Esophagus squamous epithelium (tissue), 5 donors: ENCODE measurements at regions not wholly inside any gene's neighbourhood (a gene's known extent, or its start where the extent isn't known, plus 50 kb on each side); places are given as distances from the start of the nearest gene placed in this dataset.

Source experiments
- DNase-seq: peaks from one replicate; lab custom pipeline; 2025; lab: John Stamatoyannopoulos, UW
- H3K27ac ChIP-seq, 4 donors: fragments of 200-600 bp; sonication (generic); one replicate each; pipeline ENCODE4 v1.5.1; 2016 to 2019; ENCODE audit warnings: mild to moderate bottlenecking in 1 of 4
- H3K27me3 ChIP-seq, 4 donors: fragments of 200-600 bp; sonication (generic); 1 replicate in 3 of 4; 2 replicates in 1 of 4; pipeline versions ENCODE4 v1.5.1 to v1.6.0; 2017 to 2021; ENCODE audit warnings: antibody characterized with exemption in 1 of 4
- H3K36me3 ChIP-seq, 3 donors: fragments of 200-600 bp; sonication (generic); one replicate each; pipeline ENCODE4 v1.5.1; 2016 to 2019
- H3K4me1 ChIP-seq, 3 donors: fragments of 200-600 bp; sonication (generic); one replicate each; pipeline ENCODE4 v1.5.1; 2017 to 2019
- H3K4me3 ChIP-seq, 4 donors: fragments of 200-600 bp; sonication (generic); 1 replicate in 3 of 4; 2 replicates in 1 of 4; pipeline ENCODE4 v1.5.1; 2016 to 2019; ENCODE audit warnings: mild to moderate bottlenecking in 2 of 4, moderate library complexity in 1 of 4
- H3K9me3 ChIP-seq, 3 donors: fragments of 200-600 bp; sonication (generic); one replicate each; pipeline ENCODE4 v1.5.1; 2016 to 2019
- CTCF ChIP-seq, 6 experiments: fragments of 450-650 bp in 4 of 6; fragments of 200-600 bp in 2 of 6; sonication (generic) in 2 of 6; IDR thresholded peaks; one replicate each; pipeline ENCODE4 v1.5.1; 2016 to 2019; ENCODE audit warnings: antibody characterized with exemption in 6 of 6, mild to moderate bottlenecking in 4 of 6, moderate library complexity in 4 of 6
- POLR2A ChIP-seq, 4 donors: fragments of 450-650 bp; IDR thresholded peaks; one replicate each; pipeline ENCODE4 v1.6.1; 2017; ENCODE audit warnings: antibody characterized with exemption in 4 of 4, mild to moderate bottlenecking in 4 of 4, moderate library complexity in 3 of 4
- WGBS, 2 donors: methylation state at CpG; one replicate each; pipeline ENCODE4 v1.1.5; 2018; 5-methylcytosine and 5-hydroxymethylcytosine counted together
- intact Hi-C: fragments of 100-400 bp; cut with DNase I; formaldehyde crosslinking; loops from one replicate; pipeline ENCODE4 v1.15.0; 2022
- donor health status: DM: yes; HTN: yes; CAD: no.

- no peaks in the 10 kb centered on the region for H3K4me1 ChIP-seq
- no peaks in the 10 kb centered on the region for H3K9me3 ChIP-seq
- no peak overlapping the region for H3K27ac ChIP-seq
- H3K36me3 ChIP-seq: no peaks in the 10 kb centered on the region
- 59 to 75% methylated on average over 1 of the region's 1 CpG for WGBS, 2 donors
- H3K27me3 ChIP-seq: no peaks in the 10 kb centered on the region
- no peak overlapping the region for H3K4me3 ChIP-seq
- no peak for DNase-seq
- intact Hi-C loops: no loop called here
- TF ChIP-seq POLR2A (IDR thresholded peaks at IDR 0.05) (no peak), CTCF (IDR thresholded peaks at IDR 0.05) (no peak)
Observed at GRCh38 chr10:105827133-105827532, 1186.0 kb downstream of the SORCS3 start.

- intact Hi-C loops: no loop called here
- H3K27me3 ChIP-seq: no peaks in the 10 kb centered on the region
- DNase-seq: no peak
- no peak overlapping the region for H3K4me3 ChIP-seq
- H3K36me3 ChIP-seq: no peaks in the 10 kb centered on the region
- no peak overlapping the region for H3K27ac ChIP-seq
- no peaks in the 10 kb centered on the region for H3K4me1 ChIP-seq
- no peaks in the 10 kb centered on the region for H3K9me3 ChIP-seq
- WGBS, 2 donors: 68 to 69% methylated on average over 8 of the region's 8 CpGs
- no peak for TF ChIP-seq CTCF (IDR thresholded peaks at IDR 0.05)
- TF ChIP-seq POLR2A (IDR thresholded peaks at IDR 0.05): no peak
Observed at GRCh38 chr10:105807935-105808587, 1167.0 kb downstream of the SORCS3 start.

- Histone ChIP-seq H3K4me3 (no peak overlapping the region), H3K27ac (no peak overlapping the region), H3K9me3 (no peaks in the 10 kb centered on the region), H3K36me3 (no peaks in the 10 kb centered on the region), H3K27me3 (no peaks in the 10 kb centered on the region), H3K4me1 (no peaks in the 10 kb centered on the region)
- intact Hi-C loops: no loop called here
- no peak for TF ChIP-seq CTCF (IDR thresholded peaks at IDR 0.05)
- TF ChIP-seq POLR2A (IDR thresholded peaks at IDR 0.05): no peak
- no peak for DNase-seq
- WGBS, 2 donors: 12 to 39% methylated on average over 2 of the region's 2 CpGs
Observed at GRCh38 chr10:105803206-105803605, 1162.1 kb downstream of the SORCS3 start.

- H3K4me3 ChIP-seq: no peak overlapping the region
- no peak for DNase-seq
- H3K27me3 ChIP-seq: no peaks in the 10 kb centered on the region
- H3K27ac ChIP-seq: no peak overlapping the region
- H3K36me3 ChIP-seq: no peaks in the 10 kb centered on the region
- no peaks in the 10 kb centered on the region for H3K9me3 ChIP-seq
- intact Hi-C loops: no loop called here
- TF ChIP-seq POLR2A (IDR thresholded peaks at IDR 0.05) (no peak), CTCF (IDR thresholded peaks at IDR 0.05) (no peak)
- no peaks in the 10 kb centered on the region for H3K4me1 ChIP-seq
- WGBS, 2 donors: 39 to 55% methylated on average over 1 of the region's 1 CpG
Observed at GRCh38 chr10:105800641-105801040, 1159.6 kb downstream of the SORCS3 start.

- DNase-seq: no peak
- intact Hi-C loops: no loop called here
- no peak overlapping the region for H3K4me3 ChIP-seq
- H3K27ac ChIP-seq: no peak overlapping the region
- H3K27me3 ChIP-seq: no peaks in the 10 kb centered on the region
- no peaks in the 10 kb centered on the region for H3K36me3 ChIP-seq
- H3K9me3 ChIP-seq: no peaks in the 10 kb centered on the region
- H3K4me1 ChIP-seq: no peaks in the 10 kb centered on the region
- TF ChIP-seq CTCF (IDR thresholded peaks at IDR 0.05): no peak
- no peak for TF ChIP-seq POLR2A (IDR thresholded peaks at IDR 0.05)
- 55 to 70% methylated on average over 1 to 3 of the region's 3 CpGs for WGBS, 2 donors
Observed at GRCh38 chr10:105798328-105798889, 1157.3 kb downstream of the SORCS3 start.
